Thymus (tissue), 11 donors: ENCODE measurements at regions not wholly inside any gene's neighbourhood (a gene's known extent, or its start where the extent isn't known, plus 50 kb on each side); places are given as distances from the start of the nearest gene placed in this dataset.
A peak's percentile ranks its signal among the peaks of the same experiment; 100 is the strongest.

Experiments
- DNase-seq, 9 donors: peaks; one replicate each; pipeline ENCODE4 v3.0.0-alpha.2; 2013; ENCODE audit warnings: low spot score in 9 of 9, low read depth in 6 of 9, missing footprints in 1 of 9
- H3K27ac ChIP-seq, 2 donors: one replicate each; pipeline ENCODE4 v1.5.1; 2013; ENCODE audit warnings: control low read depth in 1 of 2, low read depth in 1 of 2, low read length in 1 of 2, mild to moderate bottlenecking in 1 of 2, moderate library complexity in 1 of 2
- H3K27me3 ChIP-seq, 2 donors: one replicate each; pipeline ENCODE4 v1.5.1; 2013; ENCODE audit warnings: low read length in 1 of 2; ENCODE audit not compliant: control insufficient read depth in 2 of 2, insufficient read depth in 1 of 2
- H3K36me3 ChIP-seq, 2 donors: one replicate each; pipeline ENCODE4 v1.5.1; 2013; ENCODE audit warnings: low read length in 1 of 2, mild to moderate bottlenecking in 1 of 2, moderate library complexity in 1 of 2; ENCODE audit not compliant: control insufficient read depth in 2 of 2, insufficient read depth in 2 of 2
- H3K4me1 ChIP-seq, 2 donors: one replicate each; pipeline ENCODE4 v1.5.1; 2013; ENCODE audit warnings: low read length in 2 of 2; ENCODE audit not compliant: control insufficient read depth in 2 of 2, insufficient read depth in 2 of 2
- H3K4me3 ChIP-seq, 2 donors: one replicate each; pipeline ENCODE4 v1.5.1; 2013; ENCODE audit warnings: low read length in 2 of 2, control low read depth in 1 of 2, mild to moderate bottlenecking in 1 of 2
- H3K9me3 ChIP-seq, 2 donors: one replicate each; pipeline ENCODE4 v1.5.1; 2013; ENCODE audit warnings: low read length in 1 of 2, mild to moderate bottlenecking in 1 of 2; ENCODE audit not compliant: control insufficient read depth in 2 of 2, insufficient read depth in 1 of 2
- WGBS: extraction: QIAGEN DNeasy Blood & Tissue Kit; methylation state at CpG from one replicate; pipeline ENCODE4 v1.1.7; 2013; 5-methylcytosine and 5-hydroxymethylcytosine counted together
- donor health status: healthy.

- 91% methylated on average over 5 of the region's 5 CpGs for WGBS
- H3K36me3 ChIP-seq = no peaks in the 10 kb centered on the region
- no peaks in the 10 kb centered on the region for H3K9me3 ChIP-seq
- no peak overlapping the region for H3K4me3 ChIP-seq
- H3K27ac ChIP-seq = peak overlapping the region in 1 of 2 donors; percentile 38
- H3K27me3 ChIP-seq = no peaks in the 10 kb centered on the region
- no peak for DNase-seq
- peaks cover 0 to 6% of the 10 kb centered on the region in 2 donors for H3K4me1 ChIP-seq
These were observed 209.9 kb downstream of the ALDH8A1 start for GRCh38 chr6:134740027-134740373.

GRCh38 chr6:134739299-134740026 lies 210.4 kb downstream of the ALDH8A1 start:
- Histone ChIP-seq H3K4me3 (no peak overlapping the region), H3K27ac (peak overlapping the region in 1 of 2 donors; percentile 38), H3K9me3 (no peaks in the 10 kb centered on the region), H3K27me3 (no peaks in the 10 kb centered on the region), H3K36me3 (no peaks in the 10 kb centered on the region), H3K4me1 (peaks cover 0 to 6% of the 10 kb centered on the region in 2 donors)
- DNase-seq = peak in 1 of 9 donors; percentile 32
- 95% methylated on average over 6 of the region's 6 CpGs for WGBS

- no peaks in the 10 kb centered on the region for H3K36me3 ChIP-seq
- no peaks in the 10 kb centered on the region for H3K9me3 ChIP-seq
- 77% methylated on average over 1 of the region's 1 CpG for WGBS
- no peak overlapping the region for H3K27ac ChIP-seq
- no peaks in the 10 kb centered on the region for H3K27me3 ChIP-seq
- H3K4me3 ChIP-seq = no peak overlapping the region
- DNase-seq = no peak
- H3K4me1 ChIP-seq = peaks cover 0 to 6% of the 10 kb centered on the region in 2 donors
These were observed 211.6 kb downstream of the ALDH8A1 start for GRCh38 chr6:134738211-134738885.

GRCh38 chr6:134735461-134735860 lies 214.4 kb downstream of the ALDH8A1 start:
- Histone ChIP-seq H3K4me3 (no peak overlapping the region), H3K4me1 (no peaks in the 10 kb centered on the region), H3K9me3 (no peaks in the 10 kb centered on the region), H3K27me3 (no peaks in the 10 kb centered on the region), H3K36me3 (no peaks in the 10 kb centered on the region), H3K27ac (no peak overlapping the region)
- DNase-seq = no peak

- no peaks in the 10 kb centered on the region for H3K4me1 ChIP-seq
- no peaks in the 10 kb centered on the region for H3K36me3 ChIP-seq
- no peak for DNase-seq
- no peaks in the 10 kb centered on the region for H3K9me3 ChIP-seq
- H3K4me3 ChIP-seq = no peak overlapping the region
- H3K27me3 ChIP-seq = no peaks in the 10 kb centered on the region
- 97% methylated on average over 6 of the region's 6 CpGs for WGBS
- no peak overlapping the region for H3K27ac ChIP-seq
These were observed 215.5 kb downstream of the ALDH8A1 start for GRCh38 chr6:134734312-134734869.

GRCh38 chr6:134733801-134734200 lies 216.1 kb downstream of the ALDH8A1 start:
- H3K36me3 ChIP-seq = no peaks in the 10 kb centered on the region
- no peaks in the 10 kb centered on the region for H3K4me1 ChIP-seq
- H3K27me3 ChIP-seq = no peaks in the 10 kb centered on the region
- no peak overlapping the region for H3K27ac ChIP-seq
- WGBS = 98% methylated on average over 1 of the region's 1 CpG
- no peak overlapping the region for H3K4me3 ChIP-seq
- no peak for DNase-seq
- no peaks in the 10 kb centered on the region for H3K9me3 ChIP-seq

- H3K4me3 ChIP-seq = no peak overlapping the region
- WGBS = 98% methylated on average over 4 of the region's 4 CpGs
- H3K27me3 ChIP-seq = no peaks in the 10 kb centered on the region
- no peaks in the 10 kb centered on the region for H3K9me3 ChIP-seq
- no peak for DNase-seq
- H3K27ac ChIP-seq = no peak overlapping the region
- no peaks in the 10 kb centered on the region for H3K36me3 ChIP-seq
- no peaks in the 10 kb centered on the region for H3K4me1 ChIP-seq
These were observed 217.1 kb downstream of the ALDH8A1 start for GRCh38 chr6:134732763-134733162.

GRCh38 chr6:134731615-134732014 lies 218.3 kb downstream of the ALDH8A1 start:
- no peak for DNase-seq
- 95% methylated on average over 1 of the region's 1 CpG for WGBS
- Histone ChIP-seq H3K4me1 (no peaks in the 10 kb centered on the region), H3K27ac (no peak overlapping the region), H3K36me3 (no peaks in the 10 kb centered on the region), H3K4me3 (no peak overlapping the region), H3K27me3 (no peaks in the 10 kb centered on the region), H3K9me3 (no peaks in the 10 kb centered on the region)

- no peaks in the 10 kb centered on the region for H3K4me1 ChIP-seq
- H3K27ac ChIP-seq = no peak overlapping the region
- H3K27me3 ChIP-seq = no peaks in the 10 kb centered on the region
- WGBS = 94% methylated on average over 8 of the region's 8 CpGs
- no peak overlapping the region for H3K4me3 ChIP-seq
- DNase-seq = no peak
- H3K9me3 ChIP-seq = no peaks in the 10 kb centered on the region
- H3K36me3 ChIP-seq = no peaks in the 10 kb centered on the region
These were observed 219.9 kb downstream of the ALDH8A1 start for GRCh38 chr6:134730013-134730412.
